ENCODE measurements at regions not wholly inside any gene's neighbourhood (a gene's known extent, or its start where the extent isn't known, plus 50 kb on each side); places are given as distances from the start of the nearest gene placed in this dataset.

DNA sequence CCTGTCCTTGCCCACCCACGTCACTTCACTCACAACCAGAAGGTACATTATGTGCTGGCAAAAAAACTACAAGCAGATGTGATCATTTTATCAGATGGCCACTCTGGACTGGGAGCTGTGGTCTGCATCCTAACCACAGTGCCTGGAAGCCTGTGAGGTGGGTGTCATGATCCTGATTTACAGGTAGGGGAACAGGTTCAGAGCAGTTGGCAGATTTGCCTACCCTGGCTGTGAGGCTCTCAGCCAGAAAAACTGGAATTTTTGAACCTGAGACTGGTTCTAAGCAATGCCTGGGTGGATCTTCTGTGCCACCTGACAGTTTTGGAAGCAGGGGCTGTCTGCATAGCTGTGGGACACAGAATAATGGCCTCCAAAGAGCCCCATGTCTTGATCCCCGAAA is 150.8 kb downstream of the SYF2 start:
- DNase-seq (ENCODE audit: low read depth in 2 of 2) = no peak

DNA sequence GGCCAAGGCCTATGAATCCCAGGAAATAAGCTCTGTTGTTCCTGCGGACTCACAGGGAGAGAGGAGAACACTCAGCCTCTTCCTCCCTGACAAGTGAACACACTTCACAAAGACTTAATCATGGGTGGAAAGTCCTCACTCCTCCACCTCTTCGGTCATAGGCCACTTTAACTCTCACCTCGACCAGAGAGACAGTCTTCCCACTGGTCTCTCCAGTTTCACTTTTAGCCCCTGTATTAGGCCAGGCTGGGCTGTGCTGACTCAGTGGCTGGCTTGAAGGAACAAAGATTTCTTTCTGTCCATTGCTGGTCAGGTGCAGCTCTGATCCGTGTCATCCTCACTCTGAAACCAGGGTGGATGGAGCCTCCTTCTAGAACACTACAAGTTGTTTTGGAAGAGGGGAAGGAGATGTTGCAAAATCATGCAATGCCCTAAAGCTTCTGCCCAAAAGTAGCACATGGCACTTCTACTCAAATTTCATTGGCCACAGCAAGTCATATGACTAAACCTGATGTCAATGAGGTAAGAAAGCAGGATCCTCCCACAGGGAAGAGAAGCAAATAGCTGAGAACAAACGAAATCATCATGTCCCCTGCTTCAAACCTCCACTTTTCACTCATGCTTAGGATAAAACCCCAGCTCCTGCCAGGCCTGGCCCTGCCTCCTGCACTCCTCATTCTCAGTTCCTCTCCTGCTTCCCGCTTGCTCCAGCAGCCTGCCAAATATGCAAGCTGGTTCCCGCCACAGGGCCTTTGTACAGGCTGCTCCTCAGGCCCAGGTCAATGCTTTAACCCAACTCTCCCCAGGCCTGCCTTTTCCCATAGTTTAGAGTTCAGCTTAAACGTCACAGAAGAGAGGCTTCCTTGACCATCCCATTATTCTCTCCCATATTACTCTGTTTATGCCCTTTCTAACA is 150.5 kb upstream of the RUNX3 start:
- DNase-seq (ENCODE audit: low read depth in 2 of 2) = no peak

DNA sequence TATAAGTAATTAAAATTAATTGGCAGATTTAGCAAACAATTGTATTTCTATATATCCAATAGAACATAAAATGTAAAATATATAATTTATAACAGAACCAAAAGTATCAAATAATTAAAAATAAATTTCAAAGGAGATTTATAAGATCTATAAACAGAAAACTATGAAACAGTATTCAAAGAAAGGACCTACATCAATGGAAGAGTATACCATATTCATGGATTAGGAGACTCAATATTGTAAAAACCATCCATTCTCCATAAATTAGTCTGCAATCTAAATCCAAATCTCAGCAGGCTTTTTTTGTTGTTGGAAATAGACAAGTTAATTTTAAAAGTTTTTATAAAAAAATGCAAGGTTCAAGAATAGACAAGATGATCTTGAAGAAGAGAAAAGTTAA is 149.0 kb upstream of the RUNX3 start:
- DNase-seq (ENCODE audit: low read depth in 2 of 2) = no peak

DNA sequence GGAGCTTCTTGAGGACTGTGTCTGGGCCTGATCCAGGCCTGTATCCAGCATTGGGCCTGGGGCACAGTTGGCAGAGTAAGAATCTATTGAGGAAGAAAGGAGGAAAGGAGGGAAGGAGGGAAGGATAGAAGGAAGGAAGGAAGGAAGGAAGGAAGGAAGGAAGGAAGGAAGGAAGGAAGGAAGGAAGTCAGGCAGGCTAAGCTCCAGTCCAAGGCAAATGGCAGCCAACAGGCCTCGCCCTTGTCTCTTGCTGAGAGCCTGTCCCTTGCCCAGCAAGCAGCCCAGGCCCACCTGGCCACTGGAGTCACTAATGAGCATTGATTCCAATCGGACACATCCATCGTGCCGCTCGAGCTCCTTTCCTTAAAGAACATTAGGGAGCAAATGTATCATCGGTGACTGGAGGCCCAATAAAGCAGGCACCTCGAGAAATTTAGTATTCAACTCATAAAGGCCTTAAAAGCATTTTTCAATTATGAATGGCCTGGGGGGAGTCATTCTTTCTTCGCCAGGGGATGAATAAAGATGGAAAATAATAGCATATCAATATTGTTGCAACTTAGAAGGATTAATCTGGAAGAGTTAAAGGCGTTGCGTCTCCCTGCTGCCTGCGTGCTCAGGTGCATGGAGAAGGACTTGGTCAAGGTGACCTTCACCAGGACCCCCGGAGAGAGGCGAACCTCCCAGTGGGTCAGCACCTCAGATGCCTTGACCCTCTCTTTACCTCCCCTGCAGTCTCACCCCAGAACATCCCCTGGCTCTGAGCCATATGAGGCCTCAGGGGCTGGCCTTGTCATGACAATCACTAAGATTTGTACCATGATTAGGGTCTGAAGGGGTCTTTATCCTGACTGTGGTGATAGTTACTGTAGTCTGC is 144.5 kb upstream of the RUNX3 start:
- DNase-seq (ENCODE audit: low read depth in 2 of 2) = no peak

DNA sequence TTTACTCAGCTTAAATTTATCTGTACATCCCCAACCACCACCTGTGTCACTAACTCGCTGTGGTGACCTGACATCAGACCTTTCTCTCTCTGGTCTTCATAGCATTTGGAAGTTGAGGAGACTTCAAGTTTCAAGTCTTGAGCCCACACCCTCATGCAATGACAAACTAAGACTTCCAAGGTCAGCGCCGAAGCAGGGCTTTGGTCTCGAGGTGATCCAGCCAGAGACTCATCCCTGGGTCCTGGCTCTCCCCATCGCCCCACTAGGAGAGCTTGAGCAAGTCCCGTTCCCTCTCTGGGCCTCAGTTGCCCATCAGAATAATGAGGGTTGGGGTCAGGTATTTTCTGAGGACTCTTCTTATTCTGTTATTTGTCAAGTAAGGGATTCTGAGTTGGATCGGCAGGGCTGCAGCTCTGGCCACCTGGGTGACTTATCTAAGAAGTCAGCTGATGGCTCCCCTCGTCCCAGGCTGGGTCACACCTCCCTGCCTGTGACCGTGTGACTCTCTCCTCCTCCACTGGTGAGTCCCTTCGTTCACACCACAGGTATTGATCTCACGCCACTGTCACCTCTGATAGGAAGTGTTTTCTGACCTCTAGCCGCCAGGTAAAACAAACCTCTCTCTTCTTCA is 143.7 kb upstream of the RUNX3 start:
- DNase-seq (ENCODE audit: low read depth in 2 of 2) = no peak

DNA sequence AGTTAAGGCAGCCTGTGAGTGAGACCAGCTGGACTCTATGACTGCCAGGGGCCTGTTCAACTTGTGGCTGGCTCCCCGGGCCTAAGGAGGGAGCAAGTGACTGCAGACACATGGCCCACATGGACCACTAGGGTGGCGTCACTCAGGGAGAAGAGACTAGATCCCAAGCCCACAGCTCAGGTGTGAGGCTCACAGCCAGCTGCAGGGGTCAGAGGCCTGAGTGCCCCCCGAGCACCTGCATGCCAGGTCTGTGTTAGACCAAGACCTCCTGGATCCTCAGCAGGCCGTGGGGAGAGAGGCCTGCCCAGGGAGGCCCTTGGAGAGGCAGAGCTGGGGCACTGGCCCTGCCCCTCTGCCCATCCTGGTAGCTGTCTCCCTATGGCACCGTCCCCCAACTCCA is 142.4 kb upstream of the RUNX3 start:
- DNase-seq (ENCODE audit: low read depth in 2 of 2) = no peak

DNA sequence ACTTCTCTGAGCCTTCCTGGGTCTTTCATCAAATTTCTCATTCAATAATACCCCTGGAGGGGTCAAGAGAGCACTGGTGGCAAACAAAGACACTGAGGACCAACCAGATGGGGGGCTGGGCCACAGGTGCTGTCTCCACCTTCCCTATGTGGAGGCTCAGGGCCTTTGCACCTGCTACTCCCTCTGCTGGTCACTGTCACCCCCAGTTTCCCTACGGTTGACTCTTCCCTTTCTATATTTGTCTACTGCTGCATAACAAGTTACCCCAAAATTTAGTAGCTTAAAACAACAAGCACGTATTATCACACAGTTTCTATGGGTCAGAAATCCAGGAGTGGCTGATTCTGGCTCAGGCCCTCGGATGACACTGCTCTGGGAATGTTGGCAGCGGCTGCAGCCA is 138.8 kb upstream of the RUNX3 start:
- no peak for DNase-seq (ENCODE audit: low read depth in 2 of 2)

DNA sequence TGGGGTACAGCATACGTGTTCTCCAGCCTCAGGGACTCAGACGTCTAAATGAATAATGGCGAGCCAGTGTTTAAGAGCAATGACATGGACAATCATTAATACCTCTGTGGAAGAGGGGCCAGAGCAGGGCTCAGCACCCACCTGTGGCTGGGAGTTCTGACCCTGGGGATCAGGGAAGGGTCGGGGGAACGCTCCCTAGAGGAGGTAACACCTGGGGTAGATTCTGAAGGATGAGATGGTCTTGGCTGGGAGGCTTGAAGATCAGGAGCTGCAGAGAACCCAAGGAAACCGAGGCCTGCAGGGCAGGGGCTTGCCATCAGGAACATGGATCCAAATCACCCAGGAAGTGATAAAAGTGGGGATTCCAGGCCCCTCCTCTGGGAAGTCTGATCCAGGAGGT is 138.2 kb upstream of the RUNX3 start:
- DNase-seq (ENCODE audit: low read depth in 2 of 2) = no peak

DNA sequence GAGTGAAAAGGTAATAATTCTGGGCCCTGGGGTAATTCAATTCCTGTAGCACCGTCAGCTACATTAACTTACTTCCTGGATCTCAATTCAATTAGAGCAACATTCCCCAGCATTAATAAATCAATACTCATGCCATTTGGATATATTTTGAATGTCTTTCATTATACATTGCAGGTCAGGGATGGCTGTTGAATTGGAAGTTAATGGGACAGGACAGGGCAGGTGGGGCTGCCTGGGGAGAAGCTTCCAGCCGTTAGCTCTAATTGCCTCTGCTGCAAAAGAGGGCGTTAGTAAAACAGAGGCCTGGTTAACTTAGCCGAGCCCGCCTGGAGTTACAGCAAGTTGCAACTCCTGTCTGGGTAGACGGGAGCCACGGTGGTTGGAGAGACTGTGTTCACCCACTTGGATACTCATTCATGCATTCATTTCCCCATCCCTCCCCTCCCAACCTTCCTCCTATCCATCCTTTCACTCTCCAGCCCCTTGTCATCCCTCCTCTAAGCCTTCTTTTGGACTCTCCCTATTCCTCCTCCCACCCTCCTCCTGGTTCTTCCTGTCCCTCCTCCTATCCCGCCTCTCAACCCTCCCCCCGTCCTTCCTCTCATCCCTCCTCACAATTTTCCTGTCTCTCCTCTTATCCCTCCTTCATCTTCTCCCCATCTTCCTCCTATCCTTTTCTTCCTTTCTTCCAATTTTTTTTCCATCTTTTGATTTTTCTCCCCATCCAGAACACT is 137.6 kb upstream of the RUNX3 start:
- DNase-seq (ENCODE audit: low read depth in 2 of 2) = no peak

DNA sequence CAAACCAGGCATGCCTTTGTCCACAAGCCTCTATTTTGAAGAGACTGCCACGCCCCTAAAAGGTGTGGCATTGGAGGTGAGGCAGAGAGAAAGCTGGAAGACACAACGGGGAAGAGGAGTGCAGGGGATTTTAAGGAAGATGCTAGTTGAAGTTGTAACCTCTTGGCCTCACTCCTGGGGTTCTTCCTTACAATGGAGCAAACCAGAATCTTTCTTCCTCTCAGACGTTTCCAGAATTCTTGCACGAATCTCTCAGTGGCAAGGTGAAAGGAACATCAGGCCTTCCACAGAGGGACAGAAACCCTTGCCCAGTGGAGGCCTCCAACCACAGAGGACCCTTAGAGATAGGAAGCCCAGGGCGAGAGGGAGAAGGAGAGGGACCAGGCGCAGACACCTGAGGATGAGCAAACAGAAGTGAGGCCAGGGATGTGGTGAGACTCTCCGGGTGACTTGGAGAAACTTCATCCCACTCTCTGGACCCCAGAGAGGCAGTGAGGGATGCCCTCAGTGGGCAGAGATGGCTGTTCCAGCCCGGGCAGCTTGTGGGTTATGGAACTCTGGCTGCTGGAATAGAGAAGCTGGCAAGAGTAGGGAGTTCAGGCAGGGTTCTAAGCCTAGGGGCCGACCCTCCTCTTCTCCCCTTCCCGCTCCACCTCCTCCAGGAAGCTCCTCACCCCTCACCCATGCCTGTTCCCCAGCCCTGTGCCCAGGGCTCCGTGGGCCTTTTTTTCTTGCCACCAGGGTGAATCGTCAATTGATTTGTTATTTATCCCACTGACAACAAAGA is 136.8 kb upstream of the RUNX3 start:
- DNase-seq (ENCODE audit: low read depth in 2 of 2) = no peak

DNA sequence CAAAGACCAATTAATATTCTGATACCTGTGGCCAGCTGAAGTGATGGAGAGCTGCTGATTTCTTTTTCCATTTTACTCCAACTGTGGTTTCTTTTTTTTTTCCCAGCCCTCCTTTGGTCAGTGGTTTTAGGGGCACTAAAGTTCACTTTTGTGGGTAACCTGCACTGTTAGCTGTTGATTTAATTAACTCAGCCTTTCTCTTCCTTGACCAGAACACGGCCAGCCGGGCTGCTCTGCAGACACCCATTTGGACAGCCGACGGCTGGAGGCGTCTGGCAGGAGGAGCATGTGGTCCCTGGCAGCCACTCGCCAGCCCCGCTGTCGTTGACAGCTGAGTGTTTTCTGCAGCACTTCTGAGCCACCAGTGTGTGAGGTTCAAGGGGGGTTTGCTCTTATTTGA is 136.2 kb upstream of the RUNX3 start:
- DNase-seq (ENCODE audit: low read depth in 2 of 2) = no peak

DNA sequence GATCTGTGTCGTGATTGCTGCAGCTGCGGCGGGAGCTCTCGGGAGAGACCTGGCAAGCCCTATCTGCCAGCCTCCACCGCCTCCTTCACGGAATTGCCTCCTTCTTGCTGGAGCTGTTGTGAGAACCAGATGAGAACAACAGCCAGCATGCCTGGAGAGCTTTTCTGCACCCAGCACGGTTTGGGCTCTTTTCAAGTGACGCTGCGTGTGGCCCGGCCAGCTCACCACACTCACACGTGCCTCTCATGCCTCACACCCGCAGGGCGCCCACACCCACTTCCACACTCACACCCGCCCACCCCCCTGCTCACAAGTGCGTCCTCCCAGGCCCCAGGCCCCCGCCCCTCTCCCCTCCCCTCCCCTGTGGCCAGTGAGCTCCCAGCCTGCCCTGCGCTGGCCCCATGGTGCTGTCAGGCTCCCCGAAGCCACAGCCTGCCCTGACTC is 135.7 kb upstream of the RUNX3 start:
- no peak for DNase-seq (ENCODE audit: low read depth in 2 of 2)

DNA sequence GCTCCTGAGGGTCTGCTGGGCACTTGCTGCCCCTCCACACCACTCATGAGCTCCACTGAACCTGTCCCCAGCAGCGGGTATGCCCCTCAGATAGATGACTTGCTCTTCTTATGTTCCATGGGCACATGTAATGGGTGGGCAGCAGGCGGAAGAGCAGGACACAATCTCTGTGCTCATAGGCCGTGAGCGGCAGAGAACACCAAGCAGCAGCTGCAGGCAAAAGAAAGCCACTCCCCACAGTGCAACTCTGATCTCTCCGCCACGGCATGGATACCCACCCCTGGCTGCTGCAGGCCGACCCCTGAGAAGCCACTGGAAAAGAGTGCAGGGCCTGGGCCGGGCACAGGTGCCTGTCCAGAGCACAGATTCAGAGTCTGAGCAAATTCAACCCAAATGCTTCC is 135.2 kb upstream of the RUNX3 start:
- no peak for DNase-seq (ENCODE audit: low read depth in 2 of 2)

DNA sequence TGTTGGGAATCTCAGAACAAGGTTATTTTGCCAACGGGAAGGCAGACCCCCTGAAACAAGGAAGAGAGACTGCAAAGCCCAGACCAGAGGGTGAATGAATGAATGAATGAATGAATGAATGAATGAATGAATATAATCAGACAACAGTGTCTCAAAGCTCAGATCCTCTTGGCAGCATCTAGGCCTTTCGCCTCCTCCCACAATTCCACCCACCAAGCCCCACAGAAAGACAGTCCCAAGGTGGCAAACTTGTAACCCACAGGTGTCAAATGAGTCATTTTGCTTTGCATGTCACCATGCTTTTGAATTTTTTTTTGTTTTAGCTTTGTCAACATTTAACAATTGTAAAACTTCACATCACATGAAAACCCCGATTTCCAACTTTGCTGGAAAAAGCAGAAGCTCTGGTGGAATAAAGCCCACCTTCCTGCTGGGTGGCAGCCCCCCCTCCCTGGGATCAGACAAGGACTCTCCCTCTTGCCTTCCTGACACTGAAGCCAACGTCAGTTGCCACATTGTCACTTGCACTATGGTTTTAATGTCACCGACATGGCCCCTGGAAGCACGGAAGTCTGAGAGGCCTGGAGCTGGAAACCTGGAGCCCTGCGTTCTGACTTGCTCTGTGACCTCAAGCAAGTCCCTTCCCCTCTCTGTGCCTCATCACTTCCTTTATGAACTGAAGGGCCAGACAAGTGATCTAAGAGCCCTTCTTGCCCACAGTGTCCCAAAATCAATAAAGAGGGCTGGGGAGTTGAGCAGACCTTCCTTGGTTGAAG is 134.6 kb upstream of the RUNX3 start:
- DNase-seq (ENCODE audit: low read depth in 2 of 2) = no peak

DNA sequence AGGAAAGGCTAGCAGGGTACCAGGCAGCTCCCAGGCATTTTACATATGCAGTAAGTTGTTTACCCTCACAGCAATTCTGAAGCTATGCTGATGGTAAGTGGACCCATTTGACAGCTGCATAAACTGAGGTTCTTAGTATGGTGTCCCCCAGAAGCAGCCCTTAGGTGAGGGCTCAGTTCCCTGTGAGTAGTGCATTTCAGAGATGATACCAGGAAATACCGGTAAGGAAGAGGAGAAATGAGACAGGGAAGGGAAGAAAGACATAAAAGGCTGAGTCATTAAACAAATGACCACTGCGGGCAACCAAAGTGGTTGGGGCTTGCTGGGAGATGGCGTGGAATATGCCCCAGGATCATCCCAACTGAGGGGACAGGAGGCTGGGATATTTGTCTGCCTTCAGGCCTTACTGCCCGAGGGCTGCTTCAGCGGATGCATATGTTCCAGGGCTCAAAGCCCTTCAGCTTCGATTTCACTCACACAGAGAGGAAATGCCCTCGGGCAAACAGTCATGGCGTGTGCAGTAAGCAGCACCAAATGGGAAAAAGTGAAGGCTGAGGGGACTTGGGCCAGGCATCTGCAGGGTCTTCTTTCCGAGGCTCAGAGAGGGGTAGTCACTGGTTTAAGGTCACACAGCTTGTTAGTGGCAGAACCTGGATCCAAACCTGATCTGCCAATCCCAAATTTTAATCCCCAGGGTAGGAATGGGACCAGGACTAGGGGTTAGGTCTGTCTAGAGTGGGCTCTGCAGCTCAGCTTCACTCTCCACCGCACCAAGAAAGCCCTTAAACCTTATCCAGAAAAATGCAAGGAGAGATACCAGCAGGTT is 133.7 kb upstream of the RUNX3 start:
- no peak for DNase-seq (ENCODE audit: low read depth in 2 of 2)

DNA sequence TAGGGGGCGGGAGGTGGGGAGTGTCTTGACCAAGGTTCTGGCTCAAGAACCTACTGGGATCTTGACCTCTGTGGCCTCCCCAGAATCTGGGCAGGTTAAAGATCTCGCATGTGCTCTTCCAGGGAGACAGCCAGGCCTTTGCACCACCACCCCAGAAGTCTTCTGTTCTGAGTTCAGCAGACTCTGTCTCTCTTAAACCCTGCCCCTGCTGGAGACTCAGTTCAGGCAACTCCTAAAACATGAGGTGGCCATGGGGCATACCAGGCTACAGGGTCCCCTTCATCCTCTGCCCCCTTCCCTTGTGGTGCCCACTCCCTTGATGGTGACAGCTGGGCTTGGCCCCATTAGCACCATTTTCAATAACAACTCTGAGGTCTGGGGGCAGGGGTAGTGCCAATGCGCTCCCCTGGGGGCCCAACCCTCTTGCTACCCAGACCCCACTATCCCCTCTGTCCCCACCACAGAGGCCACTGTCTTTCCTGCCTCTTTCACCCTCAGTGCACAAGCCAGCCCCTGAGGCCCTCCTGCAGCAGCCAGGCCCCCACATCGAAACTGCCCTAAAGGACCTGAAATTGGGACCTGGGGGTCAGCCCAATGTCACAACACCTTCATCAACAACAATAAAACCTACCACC is 132.7 kb upstream of the RUNX3 start:
- no peak for DNase-seq (ENCODE audit: low read depth in 2 of 2)

DNA sequence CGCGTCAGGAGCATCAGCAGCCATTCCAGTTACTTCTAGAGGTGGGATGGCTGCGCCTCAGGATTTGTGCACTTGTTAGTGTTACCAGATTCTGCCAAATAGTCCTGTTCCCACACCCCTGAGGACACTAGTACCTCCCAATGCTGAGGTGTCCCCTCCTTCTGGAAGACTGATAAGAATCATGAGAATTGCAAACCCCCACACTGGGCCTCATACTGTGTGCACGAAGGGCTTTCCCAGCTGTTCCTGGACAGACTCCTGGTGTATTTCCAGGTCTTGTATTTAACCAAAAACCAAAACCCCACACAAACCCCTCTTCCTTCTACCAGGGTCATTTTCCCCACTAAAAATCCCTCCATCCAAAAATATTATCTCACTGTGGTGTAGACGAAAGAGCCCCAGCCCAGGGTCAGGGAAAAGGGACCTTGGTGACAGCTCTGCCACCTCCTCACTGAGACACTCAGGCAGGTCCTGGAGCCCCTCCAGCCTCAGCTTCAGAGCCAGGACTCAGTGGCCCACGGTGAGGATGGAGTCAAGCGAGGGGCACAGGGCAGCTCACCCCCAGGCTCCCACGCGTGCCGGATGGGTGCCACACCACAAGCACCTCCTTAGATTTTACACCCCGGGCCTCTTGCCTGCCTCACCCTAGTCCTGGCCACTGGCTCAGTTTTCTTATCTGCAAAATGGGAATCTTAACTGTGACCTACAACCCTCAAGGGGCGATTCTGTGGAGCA is 131.4 kb upstream of the RUNX3 start:
- no peak for DNase-seq (ENCODE audit: low read depth in 2 of 2)

DNA sequence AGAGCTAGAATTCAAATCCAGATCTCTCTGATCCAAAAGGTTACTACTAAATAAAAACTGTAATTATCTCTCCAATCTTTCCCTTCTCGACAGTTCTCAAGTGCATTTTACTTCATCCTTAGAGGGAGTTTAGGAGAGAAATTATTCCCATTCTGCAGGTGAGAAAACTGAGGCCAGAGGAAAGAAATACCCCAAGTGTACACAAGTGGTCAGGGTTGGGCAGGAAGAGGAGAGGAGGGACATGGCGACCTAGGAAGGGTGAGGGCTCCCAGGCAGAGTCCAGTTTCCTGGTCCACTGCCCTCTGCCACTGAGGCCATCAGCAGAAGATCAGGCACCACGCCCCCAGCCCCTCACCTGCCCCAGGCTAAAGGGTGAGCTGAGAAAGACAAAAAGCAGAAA is 127.1 kb upstream of the RUNX3 start:
- DNase-seq (ENCODE audit: low read depth in 2 of 2) = no peak

Data from activated CD4-positive, alpha-beta T cell treated with anti-CD3 and anti-CD28 coated beads for 24 hours (primary cell).